Fibroblast of lung (primary cell): ENCODE measurements at regions not wholly inside any gene's neighbourhood (a gene's known extent, or its start where the extent isn't known, plus 50 kb on each side); places are given as distances from the start of the nearest gene placed in this dataset.
A peak's percentile ranks its signal among the peaks of the same experiment; 100 is the strongest.

ENCODE experiments used
- DNase-seq, 2 donors: peaks; one replicate each; pipeline versions ENCODE4 v3.0.0 to v3.0.0-alpha.2; 2010; ENCODE audit warnings: low read depth in 2 of 2
- H2AFZ ChIP-seq: 2 replicates; pipeline ENCODE4 v1.5.1; 2012; ENCODE audit warnings: low read length, control low read depth, inconsistent platforms
- H3K27ac ChIP-seq: 2 replicates; pipeline ENCODE4 v1.5.1; 2011; ENCODE audit warnings: low read length, control low read depth; ENCODE audit not compliant: insufficient read depth
- H3K27me3 ChIP-seq: 2 replicates; pipeline ENCODE4 v1.5.1; 2011; ENCODE audit warnings: mild to moderate bottlenecking, low read length; ENCODE audit not compliant: control insufficient read depth, insufficient read depth
- H3K36me3 ChIP-seq: 2 replicates; pipeline ENCODE4 v1.5.1; 2011; ENCODE audit warnings: low read length; ENCODE audit not compliant: control insufficient read depth, insufficient read depth
- H3K4me1 ChIP-seq: 2 replicates; pipeline ENCODE4 v1.5.1; 2011; ENCODE audit warnings: low read length; ENCODE audit not compliant: control insufficient read depth, insufficient read depth; ENCODE audit errors: extremely low read depth
- H3K4me2 ChIP-seq: 2 replicates; pipeline ENCODE4 v1.5.1; 2011; ENCODE audit warnings: low read length, control low read depth; ENCODE audit not compliant: insufficient read depth; ENCODE audit errors: extremely low read depth
- H3K4me3 ChIP-seq, 4 experiments: fragments of 200-600 bp in 1 of 4; sonication (generic) in 1 of 4; replicated peaks in 1 of 4; 2 replicates each; pipeline ENCODE4 v1.5.1; 2011 to 2016; ENCODE audit warnings: low read length in 4 of 4, low read depth in 3 of 4, mild to moderate bottlenecking in 3 of 4, control low read depth in 2 of 4, inconsistent platforms in 1 of 4, mixed read lengths in 1 of 4; ENCODE audit not compliant: insufficient read depth in 1 of 4; ENCODE audit errors: control extremely low read depth in 1 of 4
- H3K79me2 ChIP-seq: 2 replicates; pipeline ENCODE4 v1.5.1; 2012; ENCODE audit warnings: mild to moderate bottlenecking, low read length, inconsistent platforms; ENCODE audit not compliant: control insufficient read depth, insufficient read depth
- H3K9ac ChIP-seq: 2 replicates; pipeline ENCODE4 v1.5.1; 2011; ENCODE audit warnings: mild to moderate bottlenecking, low read length, control low read depth; ENCODE audit not compliant: insufficient read depth
- H3K9me3 ChIP-seq: 2 replicates; pipeline ENCODE4 v1.5.1; 2012; ENCODE audit warnings: low read depth, low read length; ENCODE audit not compliant: control insufficient read depth, insufficient read depth
- H4K20me1 ChIP-seq: 2 replicates; pipeline ENCODE4 v1.5.1; 2011; ENCODE audit warnings: low read length; ENCODE audit not compliant: control insufficient read depth, insufficient read depth; ENCODE audit errors: extremely low read depth
- EZH2 ChIP-seq: IDR thresholded peaks from 2 replicates; pipeline ENCODE4 v1.5.1; 2012; ENCODE audit warnings: low read length, control low read depth, mild to moderate bottlenecking; ENCODE audit errors: missing control alignments
- TF ChIP-seq, protein P1 (sequence below), 2 donors: IDR thresholded peaks in 1 of 2; conservative IDR thresholded peaks in 1 of 2; 1 replicate in 1 of 2; 2 replicates in 1 of 2; pipeline ENCODE4 v1.5.1; 2011 to 2012; ENCODE audit warnings: low read length in 2 of 2, control low read depth in 1 of 2, inconsistent platforms in 1 of 2, low read depth in 1 of 2, mild to moderate bottlenecking in 1 of 2

DNA sequence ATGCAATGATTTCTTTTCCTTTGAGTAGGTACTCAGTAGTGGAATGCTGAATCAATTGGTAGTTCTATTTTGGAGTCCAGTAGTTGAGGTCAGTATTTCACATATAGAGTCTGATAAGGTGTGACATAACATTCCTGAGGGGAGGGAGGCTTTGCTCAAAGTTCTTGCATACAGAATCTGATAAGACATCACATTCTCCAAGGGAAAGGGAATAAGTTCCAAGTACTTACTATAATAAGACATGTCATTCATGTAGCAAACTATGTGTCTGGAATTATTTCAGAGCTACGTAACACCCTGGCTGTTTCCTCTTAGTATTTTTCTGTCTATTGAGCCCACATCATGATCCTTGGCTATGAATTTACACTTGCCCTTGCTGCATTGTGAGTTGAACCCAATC is 74.3 kb upstream of the POM121L12 start:
- no peak overlapping the region for H2AFZ ChIP-seq
- H3K36me3 ChIP-seq = no peaks in the 10 kb centered on the region
- TF ChIP-seq, protein P1, sequence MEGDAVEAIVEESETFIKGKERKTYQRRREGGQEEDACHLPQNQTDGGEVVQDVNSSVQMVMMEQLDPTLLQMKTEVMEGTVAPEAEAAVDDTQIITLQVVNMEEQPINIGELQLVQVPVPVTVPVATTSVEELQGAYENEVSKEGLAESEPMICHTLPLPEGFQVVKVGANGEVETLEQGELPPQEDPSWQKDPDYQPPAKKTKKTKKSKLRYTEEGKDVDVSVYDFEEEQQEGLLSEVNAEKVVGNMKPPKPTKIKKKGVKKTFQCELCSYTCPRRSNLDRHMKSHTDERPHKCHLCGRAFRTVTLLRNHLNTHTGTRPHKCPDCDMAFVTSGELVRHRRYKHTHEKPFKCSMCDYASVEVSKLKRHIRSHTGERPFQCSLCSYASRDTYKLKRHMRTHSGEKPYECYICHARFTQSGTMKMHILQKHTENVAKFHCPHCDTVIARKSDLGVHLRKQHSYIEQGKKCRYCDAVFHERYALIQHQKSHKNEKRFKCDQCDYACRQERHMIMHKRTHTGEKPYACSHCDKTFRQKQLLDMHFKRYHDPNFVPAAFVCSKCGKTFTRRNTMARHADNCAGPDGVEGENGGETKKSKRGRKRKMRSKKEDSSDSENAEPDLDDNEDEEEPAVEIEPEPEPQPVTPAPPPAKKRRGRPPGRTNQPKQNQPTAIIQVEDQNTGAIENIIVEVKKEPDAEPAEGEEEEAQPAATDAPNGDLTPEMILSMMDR (conservative IDR thresholded peaks at IDR 0.05 in 1 of 2, IDR thresholded peaks at IDR 0.05 in 1 of 2; ENCODE audit: low read depth in 1 of 2, low read length in 2 of 2) = no peak
- TF ChIP-seq EZH2 = no peak

DNA sequence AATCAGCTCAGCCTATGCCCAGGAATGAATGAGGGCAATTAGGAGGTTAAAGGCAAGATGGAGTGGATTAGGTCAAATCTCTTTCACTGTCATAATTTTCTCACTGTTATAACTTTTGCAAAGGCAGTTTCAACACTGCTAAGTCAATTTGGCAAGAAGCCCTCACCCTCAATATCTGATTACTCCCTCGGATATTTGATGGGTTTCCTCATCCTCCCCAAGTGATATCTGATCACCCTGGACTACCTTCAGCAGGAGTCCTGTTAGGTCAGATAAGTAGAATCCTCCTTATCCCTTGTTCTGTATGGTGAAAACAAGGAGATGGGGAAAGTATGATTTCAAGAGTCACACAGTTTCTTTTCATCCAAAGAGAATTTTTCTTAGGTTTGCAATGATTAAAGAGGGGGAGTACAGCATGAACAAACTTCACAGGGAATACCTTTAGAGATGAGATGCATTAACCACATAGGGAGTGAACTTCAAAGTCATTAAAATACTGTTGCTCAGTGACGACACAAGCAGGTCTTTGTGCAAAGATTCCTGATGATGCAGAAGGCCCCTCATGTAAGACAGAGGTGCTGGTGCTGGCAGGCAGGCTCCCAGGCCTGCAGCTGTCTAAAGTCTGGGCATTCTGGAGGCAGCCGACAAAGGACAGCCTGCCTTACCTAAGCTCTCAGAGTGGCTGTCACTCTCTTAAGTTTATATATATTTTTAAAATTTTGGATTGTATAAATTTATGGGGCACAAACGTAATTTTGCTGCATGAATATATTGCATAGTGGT is 75.4 kb upstream of the POM121L12 start:
- DNase-seq = peak in 1 of 2 donors; percentile 35
- no peak overlapping the region for H2AFZ ChIP-seq
- H3K9me3 ChIP-seq = no peaks in the 10 kb centered on the region
- no peak overlapping the region for H3K27ac ChIP-seq
- no peaks in the 10 kb centered on the region for H3K79me2 ChIP-seq
- no peak for TF ChIP-seq EZH2
- TF ChIP-seq, protein P1 (conservative IDR thresholded peaks at IDR 0.05 in 1 of 2, IDR thresholded peaks at IDR 0.05 in 1 of 2; ENCODE audit: low read depth in 1 of 2, low read length in 2 of 2) = no peak
- no peaks in the 10 kb centered on the region for H3K4me1 ChIP-seq
- H4K20me1 ChIP-seq = no peaks in the 10 kb centered on the region
- H3K36me3 ChIP-seq = no peaks in the 10 kb centered on the region
- H3K9ac ChIP-seq = no peak overlapping the region
- H3K4me2 ChIP-seq = no peak overlapping the region
- no peak overlapping the region for H3K4me3 ChIP-seq
- H3K27me3 ChIP-seq = no peaks in the 10 kb centered on the region

More for the DNA sequence above, 74.3 kb upstream of the POM121L12 start:
- Histone ChIP-seq H4K20me1 (no peaks in the 10 kb centered on the region), H3K27me3 (no peaks in the 10 kb centered on the region), H3K9me3 (no peaks in the 10 kb centered on the region), H3K9ac (no peak overlapping the region), H3K79me2 (no peaks in the 10 kb centered on the region), H3K4me2 (no peak overlapping the region), H3K4me1 (no peaks in the 10 kb centered on the region), H3K4me3 (no peak overlapping the region), H3K27ac (no peak overlapping the region)
- peak in 1 of 2 donors; percentile 76 for DNase-seq

DNA sequence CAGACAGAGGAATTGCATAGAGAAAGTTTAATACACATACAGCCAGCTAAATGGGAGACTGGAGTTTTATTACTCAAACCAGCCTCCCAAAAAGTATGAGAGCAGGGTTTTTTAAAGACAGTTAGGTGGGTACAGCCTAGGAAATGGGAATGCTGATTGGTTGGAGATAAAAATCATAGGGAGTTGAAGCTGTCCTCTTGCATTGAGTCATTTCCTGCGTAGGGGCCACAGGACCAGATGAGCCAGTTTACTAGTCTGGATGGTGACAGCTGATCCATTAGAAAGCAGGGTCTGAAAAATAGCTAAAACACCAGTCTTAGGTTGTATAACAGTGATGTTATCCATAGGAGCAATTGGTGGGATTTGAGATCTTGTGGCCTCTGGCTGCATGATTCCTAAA is 76.1 kb upstream of the POM121L12 start:
- Histone ChIP-seq H3K79me2 (no peaks in the 10 kb centered on the region), H3K9ac (no peak overlapping the region), H3K9me3 (no peaks in the 10 kb centered on the region), H2AFZ (no peak overlapping the region), H3K4me1 (no peaks in the 10 kb centered on the region), H3K4me2 (no peak overlapping the region), H3K36me3 (no peaks in the 10 kb centered on the region), H3K4me3 (no peak overlapping the region), H3K27me3 (no peaks in the 10 kb centered on the region), H4K20me1 (no peaks in the 10 kb centered on the region), H3K27ac (no peak overlapping the region)
- no peak for TF ChIP-seq EZH2
- peak in 1 of 2 donors; percentile 62 for DNase-seq
